PC-9 (cell line): ENCODE measurements at regions not wholly inside any gene's neighbourhood (a gene's known extent, or its start where the extent isn't known, plus 50 kb on each side); places are given as distances from the start of the nearest gene placed in this dataset.

Experiments
- CTCF ChIP-seq: fragments of 200-600 bp; sonication (generic); conservative IDR thresholded peaks from 2 replicates; pipeline ENCODE4 v1.6.1; 2017; ENCODE audit warnings: mixed run types, antibody characterized with exemption, mild to moderate bottlenecking, moderate library complexity
- EZH2 ChIP-seq: fragments of 200-600 bp; sonication (generic); IDR thresholded peaks from 2 replicates; pipeline ENCODE4 v1.8.0; 2017; ENCODE audit warnings: antibody characterized with exemption, low read depth

- no peak for TF ChIP-seq CTCF
- no peak for TF ChIP-seq EZH2
These were observed 78.5 kb upstream of the AGBL1 start for GRCh38 chr15:86001200-86001599.
